Upper lobe of left lung (tissue), 6 donors: ENCODE measurements at regions not wholly inside any gene's neighbourhood (a gene's known extent, or its start where the extent isn't known, plus 50 kb on each side); places are given as distances from the start of the nearest gene placed in this dataset.

Source experiments
- ATAC-seq, 2 donors: fragments of 200-7000 bp; cut with Tn5 transposase; one replicate each; pipeline ENCODE4 v1.9.1; 2022; ENCODE audit warnings: mild to moderate bottlenecking in 2 of 2, moderate library complexity in 2 of 2; ENCODE audit not compliant: low FRiP score in 2 of 2
- DNase-seq, 2 donors: peaks; one replicate each; pipeline ENCODE4 v3.0.0-alpha.2; 2019 to 2020
- H3K27ac ChIP-seq, 4 donors: fragments of 200-600 bp; sonication (generic); one replicate each; pipeline ENCODE4 v1.5.1; 2016 to 2019
- H3K27me3 ChIP-seq, 4 donors: fragments of 200-600 bp; sonication (generic); one replicate each; pipeline ENCODE4 v1.5.1; 2017 to 2019
- H3K36me3 ChIP-seq, 4 donors: fragments of 200-600 bp; sonication (generic); one replicate each; pipeline ENCODE4 v1.5.1; 2016 to 2019
- H3K4me1 ChIP-seq, 4 donors: fragments of 200-600 bp; sonication (generic); one replicate each; pipeline ENCODE4 v1.5.1; 2018 to 2019
- H3K4me3 ChIP-seq, 4 donors: fragments of 200-600 bp; sonication (generic); one replicate each; pipeline ENCODE4 v1.5.1; 2017 to 2019; ENCODE audit warnings: mild to moderate bottlenecking in 2 of 4, moderate library complexity in 1 of 4
- H3K9me3 ChIP-seq, 4 donors: fragments of 200-600 bp; sonication (generic); one replicate each; pipeline ENCODE4 v1.5.1; 2018 to 2019
- EP300 ChIP-seq, 4 donors: sonication (generic); formaldehyde crosslinking; IDR thresholded peaks; one replicate each; pipeline ENCODE4 v1.5.1; 2017; ENCODE audit warnings: antibody characterized with exemption in 4 of 4, control low read depth in 2 of 4
- POLR2A ChIP-seq, 4 donors: fragments of 450-650 bp; IDR thresholded peaks; one replicate each; pipeline ENCODE4 v1.5.1; 2016 to 2017; ENCODE audit warnings: antibody characterized with exemption in 4 of 4, mild to moderate bottlenecking in 2 of 4
- POLR2AphosphoS5 ChIP-seq, 2 donors: sonication (generic); formaldehyde crosslinking; IDR thresholded peaks; one replicate each; pipeline ENCODE4 v1.5.1; 2017; ENCODE audit warnings: antibody characterized with exemption in 2 of 2
- whole genome bisulfite sequencing, 2 donors: methylation state at CpG; one replicate each; pipeline ENCODE4 v1.1.5; 2017 to 2018; 5-methylcytosine and 5-hydroxymethylcytosine counted together
- TF ChIP-seq, protein P1 (sequence below), 6 experiments: fragments of 450-650 bp in 4 of 6; fragments of 200-600 bp in 2 of 6; sonication (generic) in 2 of 6; IDR thresholded peaks; one replicate each; pipeline ENCODE4 v1.5.1; 2016 to 2019; ENCODE audit warnings: antibody characterized with exemption in 6 of 6
- donor health status: DM: no; HTN: no; CAD: no; lungs with moderate emphysema.
- donor health status: DM: no; HTN: yes; CAD: no; lungs with severe emphysema.

DNA sequence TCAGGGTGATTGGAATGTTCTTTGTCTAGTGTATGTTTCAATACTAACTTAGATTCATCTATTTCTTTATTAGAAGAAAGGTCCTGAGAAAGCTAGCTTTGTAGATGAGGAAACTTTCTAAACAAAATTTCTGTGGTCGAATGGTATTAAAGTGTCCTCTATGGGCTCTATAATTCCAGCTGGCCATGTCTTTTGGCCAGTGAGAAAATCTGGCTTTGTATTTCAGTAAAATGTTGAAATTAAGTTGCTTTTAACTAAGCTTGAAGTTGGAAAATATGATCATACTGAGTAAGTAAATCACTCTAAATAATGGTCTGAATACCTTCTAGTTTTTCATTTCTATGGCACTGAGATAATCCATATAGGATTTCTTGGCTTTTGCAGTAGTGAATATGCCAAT, 148.8 kb downstream of the RDH14 start:
- TF ChIP-seq POLR2A (IDR thresholded peaks at IDR 0.05) (no peak), EP300 (IDR thresholded peaks at IDR 0.05) (no peak), POLR2AphosphoS5 (IDR thresholded peaks at IDR 0.05) (no peak)
- TF ChIP-seq, protein P1, sequence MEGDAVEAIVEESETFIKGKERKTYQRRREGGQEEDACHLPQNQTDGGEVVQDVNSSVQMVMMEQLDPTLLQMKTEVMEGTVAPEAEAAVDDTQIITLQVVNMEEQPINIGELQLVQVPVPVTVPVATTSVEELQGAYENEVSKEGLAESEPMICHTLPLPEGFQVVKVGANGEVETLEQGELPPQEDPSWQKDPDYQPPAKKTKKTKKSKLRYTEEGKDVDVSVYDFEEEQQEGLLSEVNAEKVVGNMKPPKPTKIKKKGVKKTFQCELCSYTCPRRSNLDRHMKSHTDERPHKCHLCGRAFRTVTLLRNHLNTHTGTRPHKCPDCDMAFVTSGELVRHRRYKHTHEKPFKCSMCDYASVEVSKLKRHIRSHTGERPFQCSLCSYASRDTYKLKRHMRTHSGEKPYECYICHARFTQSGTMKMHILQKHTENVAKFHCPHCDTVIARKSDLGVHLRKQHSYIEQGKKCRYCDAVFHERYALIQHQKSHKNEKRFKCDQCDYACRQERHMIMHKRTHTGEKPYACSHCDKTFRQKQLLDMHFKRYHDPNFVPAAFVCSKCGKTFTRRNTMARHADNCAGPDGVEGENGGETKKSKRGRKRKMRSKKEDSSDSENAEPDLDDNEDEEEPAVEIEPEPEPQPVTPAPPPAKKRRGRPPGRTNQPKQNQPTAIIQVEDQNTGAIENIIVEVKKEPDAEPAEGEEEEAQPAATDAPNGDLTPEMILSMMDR (IDR thresholded peaks at IDR 0.05): no peak
- H3K4me3 ChIP-seq: no peak overlapping the region
- 76 to 83% methylated on average over 1 of the region's 1 CpG for WGBS, 2 donors
- no peaks in the 10 kb centered on the region for H3K27me3 ChIP-seq
- DNase-seq (no peak), ATAC-seq (no peak)
- no peak overlapping the region for H3K27ac ChIP-seq
- H3K9me3 ChIP-seq: no peaks in the 10 kb centered on the region
- no peaks in the 10 kb centered on the region for H3K4me1 ChIP-seq
- no peaks in the 10 kb centered on the region for H3K36me3 ChIP-seq

DNA sequence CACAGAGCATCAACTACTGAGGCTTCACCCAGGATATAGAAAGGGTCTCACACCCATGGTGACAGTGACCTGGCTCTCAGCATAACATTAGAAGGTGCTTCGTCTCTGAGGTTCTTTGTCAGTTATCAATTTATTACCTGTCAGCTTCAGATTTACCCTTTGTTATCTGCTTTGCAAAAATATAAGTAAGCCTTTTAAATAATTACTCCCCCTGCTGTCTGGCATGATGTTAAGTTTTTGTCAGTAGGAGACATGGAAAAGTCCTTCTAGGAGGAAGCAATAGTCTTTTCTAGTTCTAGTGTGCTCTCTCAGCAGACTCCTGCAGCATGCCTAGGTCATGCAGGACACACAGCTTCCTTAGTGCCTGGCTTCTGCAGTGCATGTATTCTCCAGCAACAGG, 149.9 kb downstream of the RDH14 start:
- TF ChIP-seq POLR2AphosphoS5 (IDR thresholded peaks at IDR 0.05) (no peak), EP300 (IDR thresholded peaks at IDR 0.05) (no peak), POLR2A (IDR thresholded peaks at IDR 0.05) (no peak)
- TF ChIP-seq, protein P1 (IDR thresholded peaks at IDR 0.05): no peak
- Histone ChIP-seq H3K9me3 (no peaks in the 10 kb centered on the region), H3K4me3 (no peak overlapping the region), H3K36me3 (no peaks in the 10 kb centered on the region), H3K4me1 (no peaks in the 10 kb centered on the region), H3K27me3 (no peaks in the 10 kb centered on the region), H3K27ac (no peak overlapping the region)
- ATAC-seq (no peak), DNase-seq (no peak)
- 84 to 86% methylated on average over 1 of the region's 1 CpG for WGBS, 2 donors

DNA sequence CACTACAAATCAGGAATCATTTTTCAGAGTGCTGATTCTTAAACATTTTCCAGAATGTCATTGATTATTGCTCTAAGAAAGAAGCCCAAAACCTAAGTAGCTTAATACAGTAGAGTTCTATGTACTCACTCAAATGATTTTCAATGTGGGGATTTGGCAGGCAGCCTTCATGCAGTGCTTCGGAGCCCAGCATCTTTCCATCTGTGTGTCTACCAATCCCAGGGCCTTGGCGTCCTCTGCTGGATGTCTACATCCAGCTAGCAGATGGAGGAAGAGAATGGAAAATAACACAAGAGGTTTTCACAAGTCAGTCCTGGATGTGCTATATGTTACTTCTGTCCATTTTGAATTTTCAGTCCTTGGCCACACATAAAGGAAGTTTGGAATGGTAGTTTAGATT, 151.8 kb downstream of the RDH14 start:
- DNase-seq: no peak
- Histone ChIP-seq H3K36me3 (no peaks in the 10 kb centered on the region), H3K27ac (no peak overlapping the region), H3K27me3 (no peaks in the 10 kb centered on the region), H3K4me3 (no peak overlapping the region), H3K4me1 (no peaks in the 10 kb centered on the region), H3K9me3 (no peaks in the 10 kb centered on the region)
- 91 to 92% methylated on average over 2 of the region's 2 CpGs for WGBS, 2 donors
- TF ChIP-seq EP300 (IDR thresholded peaks at IDR 0.05) (no peak), POLR2AphosphoS5 (IDR thresholded peaks at IDR 0.05) (no peak), POLR2A (IDR thresholded peaks at IDR 0.05) (no peak)
- TF ChIP-seq, protein P1 (IDR thresholded peaks at IDR 0.05): no peak
- no peak for ATAC-seq

DNA sequence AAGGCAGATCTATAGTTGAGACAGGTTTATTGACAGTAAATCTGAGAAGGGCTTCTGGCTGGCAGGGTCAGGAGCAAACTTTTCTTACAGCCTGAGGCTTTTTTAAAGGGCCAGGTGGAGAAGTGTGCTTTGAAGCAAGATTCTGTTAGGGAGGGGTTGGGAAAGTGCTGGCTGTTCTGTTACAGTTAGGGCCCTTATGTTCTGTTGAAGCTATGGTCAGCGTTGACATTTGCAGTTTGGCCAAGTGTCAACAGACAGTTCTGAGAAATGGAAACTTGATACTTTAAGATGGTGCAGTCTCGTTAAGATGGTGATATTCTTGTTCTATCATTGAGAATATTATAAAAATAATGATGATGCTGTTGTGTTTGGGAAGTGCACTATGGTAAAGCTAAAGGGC, 154.2 kb downstream of the RDH14 start:
- no peaks in the 10 kb centered on the region for H3K36me3 ChIP-seq
- H3K4me1 ChIP-seq: no peaks in the 10 kb centered on the region
- no peak for ATAC-seq
- TF ChIP-seq POLR2A (IDR thresholded peaks at IDR 0.05): no peak
- TF ChIP-seq, protein P1 (IDR thresholded peaks at IDR 0.05): no peak
- no peak for TF ChIP-seq EP300 (IDR thresholded peaks at IDR 0.05)
- TF ChIP-seq POLR2AphosphoS5 (IDR thresholded peaks at IDR 0.05): no peak
- H3K27ac ChIP-seq: no peak overlapping the region
- H3K9me3 ChIP-seq: no peaks in the 10 kb centered on the region
- H3K27me3 ChIP-seq: no peaks in the 10 kb centered on the region
- 45 to 69% methylated on average over 2 of the region's 2 CpGs for WGBS, 2 donors
- H3K4me3 ChIP-seq: no peak overlapping the region
- no peak for DNase-seq

DNA sequence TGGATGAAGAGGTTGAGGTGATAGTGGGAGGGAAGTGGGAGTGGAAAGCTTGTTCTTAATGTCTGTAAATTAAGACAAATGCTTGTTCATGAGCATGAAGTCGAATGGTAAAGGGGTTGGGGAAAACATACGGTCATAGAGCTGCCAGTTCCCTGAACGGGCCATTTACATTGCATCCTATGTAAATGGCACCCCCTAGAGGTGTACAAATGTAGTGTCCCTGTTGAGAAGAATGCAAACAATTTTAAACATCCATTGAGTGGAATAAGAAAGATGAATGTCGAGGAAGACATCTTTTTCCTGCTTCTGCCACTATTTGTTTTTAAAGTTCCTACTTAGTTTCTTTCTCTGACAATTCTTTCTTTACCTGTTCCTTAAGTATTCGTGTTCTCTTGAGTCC, 155.7 kb downstream of the RDH14 start:
- Histone ChIP-seq H3K4me3 (no peak overlapping the region), H3K4me1 (no peaks in the 10 kb centered on the region), H3K36me3 (no peaks in the 10 kb centered on the region), H3K27me3 (no peaks in the 10 kb centered on the region), H3K27ac (no peak overlapping the region), H3K9me3 (no peaks in the 10 kb centered on the region)
- WGBS, 2 donors: 62 to 67% methylated on average over 5 of the region's 5 CpGs
- no peak for ATAC-seq
- TF ChIP-seq EP300 (IDR thresholded peaks at IDR 0.05) (no peak), POLR2AphosphoS5 (IDR thresholded peaks at IDR 0.05) (no peak)
- TF ChIP-seq, protein P1 (IDR thresholded peaks at IDR 0.05): no peak
- DNase-seq: no peak
